ENCODE measurements at regions not wholly inside any gene's neighbourhood (a gene's known extent, or its start where the extent isn't known, plus 50 kb on each side); places are given as distances from the start of the nearest gene placed in this dataset.

DNA sequence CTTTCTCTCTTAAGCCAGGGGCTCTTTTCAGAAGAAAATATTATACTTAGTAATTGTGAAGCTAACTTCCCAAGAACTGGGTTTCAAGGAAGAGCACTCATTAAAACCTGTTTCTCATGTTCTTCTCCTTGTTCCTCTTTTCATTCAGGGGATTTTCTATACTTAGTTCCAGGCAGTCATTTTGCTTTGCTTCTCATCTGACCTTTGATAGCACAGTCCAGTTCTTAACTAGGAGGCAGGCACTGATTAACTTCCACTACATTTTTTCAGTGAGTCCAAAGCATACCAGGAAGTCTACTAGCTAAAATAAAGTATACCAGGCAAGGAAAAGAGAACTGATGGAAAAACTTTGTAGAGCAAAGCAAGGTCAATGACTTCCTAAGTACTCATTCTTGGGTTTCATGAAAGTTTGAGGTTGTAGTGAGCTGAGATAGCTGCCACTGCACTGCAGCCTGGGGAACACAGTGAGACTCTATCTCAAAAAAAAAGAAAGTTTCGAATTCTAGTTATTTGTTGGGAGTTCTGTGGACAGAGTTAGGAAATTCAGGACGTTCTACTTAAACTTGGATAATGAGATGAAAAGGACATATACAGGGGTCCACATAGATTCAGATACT is 190.1 kb upstream of the HS3ST1 start:
- no peak for TF ChIP-seq EZH2 (IDR thresholded peaks at IDR 0.05; ENCODE audit: borderline replicate concordance, low read depth, low read length, poor library complexity, severe bottlenecking)
- TF ChIP-seq, protein P1, sequence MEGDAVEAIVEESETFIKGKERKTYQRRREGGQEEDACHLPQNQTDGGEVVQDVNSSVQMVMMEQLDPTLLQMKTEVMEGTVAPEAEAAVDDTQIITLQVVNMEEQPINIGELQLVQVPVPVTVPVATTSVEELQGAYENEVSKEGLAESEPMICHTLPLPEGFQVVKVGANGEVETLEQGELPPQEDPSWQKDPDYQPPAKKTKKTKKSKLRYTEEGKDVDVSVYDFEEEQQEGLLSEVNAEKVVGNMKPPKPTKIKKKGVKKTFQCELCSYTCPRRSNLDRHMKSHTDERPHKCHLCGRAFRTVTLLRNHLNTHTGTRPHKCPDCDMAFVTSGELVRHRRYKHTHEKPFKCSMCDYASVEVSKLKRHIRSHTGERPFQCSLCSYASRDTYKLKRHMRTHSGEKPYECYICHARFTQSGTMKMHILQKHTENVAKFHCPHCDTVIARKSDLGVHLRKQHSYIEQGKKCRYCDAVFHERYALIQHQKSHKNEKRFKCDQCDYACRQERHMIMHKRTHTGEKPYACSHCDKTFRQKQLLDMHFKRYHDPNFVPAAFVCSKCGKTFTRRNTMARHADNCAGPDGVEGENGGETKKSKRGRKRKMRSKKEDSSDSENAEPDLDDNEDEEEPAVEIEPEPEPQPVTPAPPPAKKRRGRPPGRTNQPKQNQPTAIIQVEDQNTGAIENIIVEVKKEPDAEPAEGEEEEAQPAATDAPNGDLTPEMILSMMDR (conservative IDR thresholded peaks at IDR 0.05; ENCODE audit: low read depth, low read length) = no peak

Data from A673 (cell line).